HG02852 (cell line): ENCODE measurements at regions not wholly inside any gene's neighbourhood (a gene's known extent, or its start where the extent isn't known, plus 50 kb on each side); places are given as distances from the start of the nearest gene placed in this dataset.

Experiments
- ATAC-seq: cut with Tn5 transposase; IDR thresholded peaks from one replicate; pipeline ENCODE4 v1.9.1; 2021; ENCODE audit warnings: mild to moderate bottlenecking, moderate library complexity; ENCODE audit not compliant: unreplicated experiment

- no peak for ATAC-seq
Observed at GRCh38 chr14:54306806-54307205, 90.0 kb upstream of the CDKN3 start.

- no peak for ATAC-seq
Observed at GRCh38 chr14:54309615-54310014, 87.2 kb upstream of the CDKN3 start.

DNA sequence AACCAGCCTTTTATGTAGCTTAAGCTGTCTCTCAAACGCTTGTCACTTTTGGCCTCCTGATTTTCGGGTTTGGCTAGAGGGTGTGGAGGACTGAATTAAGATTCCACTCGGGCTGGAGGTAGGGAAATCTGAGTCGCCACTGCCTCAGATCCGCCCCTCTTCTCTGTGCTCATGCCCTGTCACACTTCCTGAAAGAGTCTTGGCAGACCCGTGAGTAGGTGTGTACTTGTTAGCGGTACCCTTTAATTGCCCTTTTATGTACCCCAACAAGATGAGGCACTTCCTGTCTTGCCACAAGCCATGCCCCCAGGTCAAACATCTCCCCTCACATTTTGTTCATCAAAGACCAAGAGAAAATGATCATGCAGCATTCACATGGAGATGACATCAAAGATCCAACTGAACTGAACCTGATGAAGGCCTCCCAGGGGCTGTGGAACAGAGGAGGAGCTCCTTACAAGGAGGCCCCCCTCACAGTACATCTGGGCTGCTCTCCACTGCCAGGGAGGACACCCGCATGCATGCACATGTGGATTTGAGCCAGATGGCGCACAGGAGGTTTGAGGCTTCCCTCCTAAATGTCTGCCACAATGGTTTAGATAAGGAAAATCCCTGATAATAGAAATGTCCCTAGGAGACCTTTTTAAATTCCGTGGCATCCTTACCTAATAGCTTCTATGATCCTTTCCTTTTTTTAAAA, 86.5 kb upstream of the CDKN3 start:
- no peak for ATAC-seq

- no peak for ATAC-seq
Observed at GRCh38 chr14:54310851-54311228, 86.0 kb upstream of the CDKN3 start.

- ATAC-seq = no peak
Observed at GRCh38 chr14:54312166-54312801, 84.5 kb upstream of the CDKN3 start.

DNA sequence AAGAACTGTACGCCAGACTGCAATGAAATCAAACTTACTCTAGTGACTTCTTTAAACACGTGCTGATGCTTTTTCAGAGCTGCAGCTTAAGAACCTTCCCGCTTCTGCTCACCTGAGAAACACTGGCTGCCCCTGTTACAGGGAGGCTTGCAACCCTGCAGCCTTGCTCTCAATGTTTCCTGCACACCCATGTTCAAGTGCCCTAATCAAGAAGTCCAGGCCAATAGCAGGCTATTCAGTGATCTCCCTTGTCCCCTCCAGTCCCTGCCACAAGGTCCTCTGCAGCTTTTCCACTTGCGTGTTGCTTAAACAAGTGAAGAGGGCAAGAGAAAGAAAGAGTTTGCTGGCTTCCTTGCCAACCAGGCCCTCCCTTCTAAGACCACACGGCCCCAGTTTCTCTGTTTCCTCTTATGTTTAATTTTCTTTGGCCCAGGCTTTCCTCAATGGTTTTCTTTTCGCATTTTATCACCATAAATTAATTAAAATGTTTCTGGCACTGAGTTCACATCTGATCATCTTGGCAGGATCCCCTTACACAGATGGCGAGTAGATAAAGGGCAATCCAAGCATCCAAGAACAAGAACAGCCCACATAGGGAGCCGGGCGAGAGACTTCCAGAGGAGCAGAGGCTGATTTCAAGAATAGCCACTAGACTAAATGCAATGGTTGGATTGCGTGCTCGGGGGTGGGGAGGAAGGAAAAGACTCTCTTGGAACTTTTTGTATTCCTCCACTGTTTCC, 82.3 kb upstream of the CDKN3 start:
- no peak for ATAC-seq

- no peak for ATAC-seq
Observed at GRCh38 chr14:54316652-54317051, 80.2 kb upstream of the CDKN3 start.

GRCh38 chr14:54317391-54317790, 79.4 kb upstream of the CDKN3 start:
- ATAC-seq = no peak

DNA sequence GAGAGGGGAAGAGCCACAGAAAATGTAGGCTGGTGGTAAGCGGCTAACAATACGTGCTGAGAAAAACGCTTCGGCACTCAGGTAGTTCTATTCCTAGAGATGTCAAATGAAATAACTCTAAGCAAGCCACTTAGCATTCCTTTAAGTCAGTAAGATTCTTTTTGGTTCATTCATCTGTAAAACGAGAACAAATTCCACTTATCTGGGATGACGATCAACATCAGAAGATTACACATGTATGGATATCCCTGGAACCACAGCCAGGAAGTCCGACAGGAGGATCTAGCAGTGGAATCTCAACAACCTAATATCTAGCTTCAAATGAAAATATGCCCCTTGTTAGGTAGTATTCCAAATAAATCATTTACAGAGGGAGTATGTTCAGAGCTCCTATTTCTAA, 74.6 kb upstream of the CDKN3 start:
- no peak for ATAC-seq

GRCh38 chr14:54322701-54323337, 74.0 kb upstream of the CDKN3 start:
- ATAC-seq = no peak

- ATAC-seq = no peak
Observed at GRCh38 chr14:54325766-54326165, 71.0 kb upstream of the CDKN3 start.

DNA sequence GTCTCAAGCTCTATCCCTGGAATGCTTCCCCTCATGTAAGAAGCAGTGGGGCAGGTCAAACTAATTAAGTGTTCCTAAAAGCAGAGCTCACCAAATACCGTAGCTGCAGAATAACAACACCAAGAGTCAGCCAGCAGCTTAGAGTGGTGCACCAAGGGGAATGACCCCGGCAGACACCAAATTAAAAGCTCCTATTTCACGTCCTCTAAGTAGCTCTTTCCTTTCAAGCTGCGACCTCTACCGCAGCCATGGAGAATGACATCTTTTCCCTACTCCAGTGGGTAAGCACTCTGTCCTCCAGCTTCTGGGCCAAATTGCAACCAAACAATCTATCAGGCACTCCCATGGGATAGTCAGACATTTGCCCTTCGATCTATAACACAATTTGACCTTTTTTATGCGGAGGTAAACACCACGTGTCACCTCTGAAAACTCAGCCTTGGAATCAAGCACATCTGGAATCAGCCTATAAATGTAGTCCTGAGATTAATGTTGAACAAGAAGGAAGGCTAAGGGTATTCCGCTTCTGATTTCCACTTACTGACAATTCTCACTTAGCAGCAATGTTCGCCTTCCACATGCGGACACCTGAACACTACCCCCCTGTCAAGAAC, 67.6 kb upstream of the CDKN3 start:
- ATAC-seq = no peak

DNA sequence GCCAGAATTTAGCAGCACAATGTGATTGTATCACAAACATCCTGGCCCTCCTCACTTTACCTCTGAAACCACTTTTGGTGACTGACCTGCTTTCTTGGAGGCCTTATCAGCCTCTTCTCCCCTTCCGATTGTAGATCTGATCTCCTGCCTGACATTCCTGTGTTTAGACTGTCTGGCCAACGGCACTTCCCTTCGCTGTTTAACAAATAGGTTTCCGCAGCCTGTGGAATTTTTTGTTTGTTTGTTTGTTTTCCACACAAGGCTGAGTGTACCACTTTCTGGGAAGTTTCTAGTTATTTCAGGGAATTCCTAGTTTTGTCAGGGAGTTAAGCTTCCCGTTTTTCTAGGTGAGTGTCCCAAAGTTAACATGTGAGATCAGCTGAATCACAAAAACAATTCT, 65.9 kb upstream of the CDKN3 start:
- ATAC-seq = no peak

DNA sequence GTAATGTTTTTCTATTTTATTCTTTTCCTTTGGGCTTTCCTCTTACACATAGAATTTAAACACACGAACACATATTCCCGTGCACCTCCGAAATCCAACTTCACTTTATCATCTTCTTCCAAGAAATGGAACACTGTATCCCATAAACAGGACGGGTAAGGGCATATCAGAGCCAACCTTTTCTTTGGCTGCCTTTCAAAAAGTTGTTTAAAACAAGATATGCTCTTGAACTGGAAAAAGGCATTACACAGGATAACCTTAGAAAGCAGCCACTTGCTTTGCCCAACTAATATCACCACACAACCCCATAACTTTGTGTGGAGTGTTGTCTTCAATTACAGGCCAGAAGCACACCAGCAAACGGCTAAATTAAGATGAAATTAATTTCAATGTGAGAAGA, 65.3 kb upstream of the CDKN3 start:
- ATAC-seq = no peak

DNA sequence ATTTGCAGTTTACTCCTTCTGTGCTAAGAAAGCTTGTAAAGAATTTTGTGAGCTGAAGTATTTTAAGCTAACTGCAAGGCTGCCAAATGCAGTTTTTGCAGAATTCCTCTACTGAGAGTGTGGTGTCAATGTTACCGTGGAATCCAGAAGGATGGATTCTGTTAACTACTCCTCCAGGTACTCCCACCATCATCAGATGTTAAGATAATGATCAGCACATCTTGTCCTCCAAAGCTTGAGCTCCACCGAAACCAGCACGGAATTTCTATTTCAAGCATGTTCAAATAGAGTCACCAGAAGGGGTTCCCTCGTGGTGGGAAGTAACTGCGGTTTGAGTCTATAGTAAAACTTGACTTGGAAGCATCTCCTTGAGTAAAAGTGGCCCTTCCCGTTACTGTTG, 64.3 kb upstream of the CDKN3 start:
- no peak for ATAC-seq

- no peak for ATAC-seq
Observed at GRCh38 chr14:54333511-54333910, 63.3 kb upstream of the CDKN3 start.

GRCh38 chr14:54335569-54336155, 61.1 kb upstream of the CDKN3 start:
- no peak for ATAC-seq

DNA sequence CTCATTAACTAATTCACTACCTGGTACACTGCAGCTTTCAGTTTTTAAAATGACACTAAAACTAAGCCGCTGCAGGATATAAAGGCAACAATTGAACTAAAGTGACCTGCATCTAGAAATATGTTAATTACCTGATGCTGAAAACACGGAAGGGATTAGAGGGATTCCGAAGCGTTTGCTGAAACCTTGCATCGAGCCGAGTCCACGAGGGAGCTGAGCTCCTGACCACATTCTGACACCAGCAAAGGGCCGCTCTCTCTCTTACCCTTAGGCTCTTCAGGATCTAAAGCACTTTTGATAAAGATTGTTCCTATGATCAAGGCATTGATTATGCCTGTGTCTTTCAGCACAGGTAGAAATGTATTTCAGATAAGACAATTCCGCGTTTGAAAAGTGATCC, 59.5 kb upstream of the CDKN3 start:
- ATAC-seq = no peak

GRCh38 chr14:54338696-54339317, 58.0 kb upstream of the CDKN3 start:
- no peak for ATAC-seq

GRCh38 chr14:54339771-54340170, 57.0 kb upstream of the CDKN3 start:
- ATAC-seq = no peak
